Osteoblast (primary cell): ENCODE measurements at regions not wholly inside any gene's neighbourhood (a gene's known extent, or its start where the extent isn't known, plus 50 kb on each side); places are given as distances from the start of the nearest gene placed in this dataset.

Experiments used
- DNase-seq: peaks from one replicate; pipeline ENCODE4 v3.0.0; 2011; ENCODE audit warnings: low spot score, mixed read lengths; ENCODE audit not compliant: insufficient read length; ENCODE audit errors: missing footprints
- H2AFZ ChIP-seq: 2 replicates; pipeline ENCODE4 v1.6.0; 2011; ENCODE audit warnings: mild to moderate bottlenecking, low read length
- H3K27ac ChIP-seq: 2 replicates; pipeline ENCODE4 v1.5.1; 2011; ENCODE audit warnings: mild to moderate bottlenecking, low read depth, low read length, moderate library complexity
- H3K27me3 ChIP-seq: 2 replicates; pipeline ENCODE4 v1.6.0; 2012; ENCODE audit warnings: mild to moderate bottlenecking, control low read depth, inconsistent platforms, low read length, moderate library complexity; ENCODE audit not compliant: insufficient read depth
- H3K36me3 ChIP-seq: 2 replicates; pipeline ENCODE4 v1.5.1; 2011; ENCODE audit warnings: mild to moderate bottlenecking, low read length, control low read depth, moderate library complexity; ENCODE audit not compliant: insufficient read depth
- H3K4me1 ChIP-seq: 2 replicates; pipeline ENCODE4 v1.5.1; 2011; ENCODE audit warnings: mild to moderate bottlenecking, low read length, control low read depth, moderate library complexity; ENCODE audit not compliant: insufficient read depth
- H3K4me2 ChIP-seq: 2 replicates; pipeline ENCODE4 v1.6.0; 2011; ENCODE audit warnings: mild to moderate bottlenecking, low read length; ENCODE audit not compliant: insufficient read depth
- H3K4me3 ChIP-seq: fragments of 200-600 bp; sonication (generic); 3 replicates; pipeline ENCODE4 v1.5.1; 2012; ENCODE audit warnings: mild to moderate bottlenecking, low read length, inconsistent platforms; ENCODE audit not compliant: insufficient read depth
- H3K79me2 ChIP-seq: 2 replicates; pipeline ENCODE4 v1.6.0; 2012; ENCODE audit warnings: mild to moderate bottlenecking, low read length, control low read depth, inconsistent platforms; ENCODE audit not compliant: insufficient read depth
- H3K9me3 ChIP-seq: 2 replicates; pipeline ENCODE4 v1.5.1; 2011; ENCODE audit warnings: low read depth, low read length, control low read depth
- H4K20me1 ChIP-seq: 2 replicates; pipeline ENCODE4 v1.6.0; 2012; ENCODE audit warnings: mild to moderate bottlenecking, low read length, control low read depth; ENCODE audit not compliant: insufficient read depth
- TF ChIP-seq, protein P1 (sequence below): IDR thresholded peaks from 2 replicates; pipeline ENCODE4 v1.5.1; 2011; ENCODE audit warnings: mild to moderate bottlenecking, low read depth, low read length, moderate library complexity; ENCODE audit errors: extremely low read depth

DNA sequence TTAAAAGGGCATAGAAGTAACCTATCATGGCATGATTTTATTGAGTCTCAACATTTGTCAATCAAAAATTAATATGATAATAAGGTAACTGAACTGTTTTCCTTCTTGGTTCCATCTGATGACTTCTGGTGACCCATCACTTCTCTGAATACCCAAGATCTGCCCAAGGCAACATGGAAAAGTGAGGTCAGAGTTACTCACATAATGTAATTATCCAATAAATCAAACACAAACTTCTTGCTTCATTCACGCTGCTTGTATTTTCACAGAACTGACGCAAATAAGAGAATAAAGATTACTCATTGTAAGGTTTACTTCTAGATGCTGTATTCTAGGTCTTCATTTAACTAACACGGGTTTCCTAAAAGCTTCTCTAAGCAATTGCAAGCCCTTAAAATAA is 361.6 kb downstream of the RBM26 start:
- H3K27ac ChIP-seq, result no peak overlapping the region
- DNase-seq, result no peak
- H2AFZ ChIP-seq, result no peak overlapping the region
- no peaks in the 10 kb centered on the region for H3K4me1 ChIP-seq
- no peaks in the 10 kb centered on the region for H4K20me1 ChIP-seq
- H3K9me3 ChIP-seq, result peaks cover 1% of the 10 kb centered on the region
- no peaks in the 10 kb centered on the region for H3K36me3 ChIP-seq
- no peak overlapping the region for H3K4me2 ChIP-seq
- TF ChIP-seq, protein P1, sequence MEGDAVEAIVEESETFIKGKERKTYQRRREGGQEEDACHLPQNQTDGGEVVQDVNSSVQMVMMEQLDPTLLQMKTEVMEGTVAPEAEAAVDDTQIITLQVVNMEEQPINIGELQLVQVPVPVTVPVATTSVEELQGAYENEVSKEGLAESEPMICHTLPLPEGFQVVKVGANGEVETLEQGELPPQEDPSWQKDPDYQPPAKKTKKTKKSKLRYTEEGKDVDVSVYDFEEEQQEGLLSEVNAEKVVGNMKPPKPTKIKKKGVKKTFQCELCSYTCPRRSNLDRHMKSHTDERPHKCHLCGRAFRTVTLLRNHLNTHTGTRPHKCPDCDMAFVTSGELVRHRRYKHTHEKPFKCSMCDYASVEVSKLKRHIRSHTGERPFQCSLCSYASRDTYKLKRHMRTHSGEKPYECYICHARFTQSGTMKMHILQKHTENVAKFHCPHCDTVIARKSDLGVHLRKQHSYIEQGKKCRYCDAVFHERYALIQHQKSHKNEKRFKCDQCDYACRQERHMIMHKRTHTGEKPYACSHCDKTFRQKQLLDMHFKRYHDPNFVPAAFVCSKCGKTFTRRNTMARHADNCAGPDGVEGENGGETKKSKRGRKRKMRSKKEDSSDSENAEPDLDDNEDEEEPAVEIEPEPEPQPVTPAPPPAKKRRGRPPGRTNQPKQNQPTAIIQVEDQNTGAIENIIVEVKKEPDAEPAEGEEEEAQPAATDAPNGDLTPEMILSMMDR, result no peak
- H3K79me2 ChIP-seq, result no peaks in the 10 kb centered on the region
- no peak overlapping the region for H3K4me3 ChIP-seq
- no peaks in the 10 kb centered on the region for H3K27me3 ChIP-seq

DNA sequence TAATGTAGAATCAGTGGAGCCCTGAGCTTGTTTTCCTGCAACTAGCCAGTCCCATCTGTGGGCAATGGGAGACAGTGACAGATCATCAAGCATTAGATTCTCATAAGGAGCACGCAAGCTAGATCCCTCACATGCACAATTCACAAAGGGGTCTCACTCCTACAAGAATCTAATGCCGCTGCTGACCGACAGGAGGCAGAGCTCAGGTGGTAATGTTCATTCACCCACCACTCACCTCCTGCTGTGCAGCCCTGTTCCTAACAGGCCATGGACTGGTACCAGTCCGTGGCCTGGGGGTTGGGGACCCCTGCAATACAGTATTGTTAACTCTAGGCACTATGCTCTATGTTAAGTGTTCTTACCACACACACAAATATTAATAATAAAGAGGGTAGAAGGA is 362.8 kb downstream of the RBM26 start:
- no peak overlapping the region for H3K27ac ChIP-seq
- H3K4me1 ChIP-seq, result no peaks in the 10 kb centered on the region
- H3K27me3 ChIP-seq, result no peaks in the 10 kb centered on the region
- H3K79me2 ChIP-seq, result no peaks in the 10 kb centered on the region
- H4K20me1 ChIP-seq, result no peaks in the 10 kb centered on the region
- TF ChIP-seq, protein P1, result no peak
- no peaks in the 10 kb centered on the region for H3K36me3 ChIP-seq
- H3K9me3 ChIP-seq, result peaks cover 2% of the 10 kb centered on the region
- H3K4me2 ChIP-seq, result no peak overlapping the region
- no peak for DNase-seq
- no peak overlapping the region for H2AFZ ChIP-seq
- no peak overlapping the region for H3K4me3 ChIP-seq

DNA sequence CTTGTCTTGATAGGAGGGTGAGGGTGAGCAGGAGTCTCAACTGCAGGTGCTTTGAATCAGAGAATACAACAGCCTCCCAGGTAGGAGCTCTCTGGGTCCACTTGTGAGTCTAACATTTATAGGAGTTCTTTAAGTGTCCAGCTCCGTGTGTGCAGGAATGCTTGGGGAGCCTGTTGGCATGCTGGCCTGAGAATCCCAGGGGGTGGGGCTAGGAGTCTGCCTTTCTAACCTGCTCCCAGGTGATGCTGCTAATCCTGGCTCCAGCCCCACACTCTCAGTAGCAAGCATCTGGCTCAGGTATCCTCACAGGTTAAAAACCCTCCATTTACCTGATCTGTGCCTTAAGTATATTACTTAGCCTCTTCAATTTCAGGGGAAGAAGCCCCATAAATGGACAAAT is 368.9 kb downstream of the RBM26 start:
- DNase-seq, result no peak
- H3K27me3 ChIP-seq, result no peaks in the 10 kb centered on the region
- no peaks in the 10 kb centered on the region for H4K20me1 ChIP-seq
- H3K27ac ChIP-seq, result no peak overlapping the region
- peaks cover 2% of the 10 kb centered on the region for H3K9me3 ChIP-seq
- no peak overlapping the region for H2AFZ ChIP-seq
- H3K4me2 ChIP-seq, result no peak overlapping the region
- H3K4me1 ChIP-seq, result no peaks in the 10 kb centered on the region
- TF ChIP-seq, protein P1, result no peak
- H3K79me2 ChIP-seq, result no peaks in the 10 kb centered on the region
- no peak overlapping the region for H3K4me3 ChIP-seq
- H3K36me3 ChIP-seq, result no peaks in the 10 kb centered on the region

DNA sequence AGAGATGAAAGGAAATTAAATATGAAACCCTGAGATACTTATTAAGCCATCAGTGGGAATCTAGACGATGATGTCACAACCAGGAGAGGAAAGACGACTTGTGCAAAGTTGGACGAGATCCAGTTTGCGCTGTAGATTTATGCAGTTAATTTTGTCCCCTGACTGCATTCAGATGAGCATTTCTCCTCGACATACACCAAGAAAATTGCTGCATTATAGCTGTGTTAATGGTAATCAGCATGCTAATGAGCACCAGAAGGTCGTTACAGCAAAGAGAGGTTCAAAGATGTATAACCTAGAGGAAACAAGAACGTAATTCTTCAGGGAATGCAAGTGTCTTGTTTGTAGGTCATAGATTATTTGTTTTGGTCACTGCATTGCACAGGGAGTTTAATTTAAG is 371.7 kb downstream of the RBM26 start:
- Histone ChIP-seq H3K36me3 (no peaks in the 10 kb centered on the region), H3K27ac (no peak overlapping the region), H3K27me3 (no peaks in the 10 kb centered on the region), H3K79me2 (no peaks in the 10 kb centered on the region), H2AFZ (no peak overlapping the region), H4K20me1 (no peaks in the 10 kb centered on the region), H3K4me2 (no peak overlapping the region), H3K9me3 (no peaks in the 10 kb centered on the region), H3K4me3 (no peak overlapping the region), H3K4me1 (no peaks in the 10 kb centered on the region)
- TF ChIP-seq, protein P1, result no peak
- DNase-seq, result no peak
